K562 (cell line): ENCODE measurements at regions not wholly inside any gene's neighbourhood (a gene's known extent, or its start where the extent isn't known, plus 50 kb on each side); places are given as distances from the start of the nearest gene placed in this dataset.

Source experiments
- ATF3 ChIP-seq, 2 experiments: fragments of 450-650 bp in 1 of 2; sonication (generic) in 1 of 2; formaldehyde crosslinking in 1 of 2; IDR thresholded peaks in 1 of 2; conservative IDR thresholded peaks in 1 of 2; 2 replicates each; pipeline versions ENCODE4 v1.6.1 to v1.8.1; 2016 to 2023; ENCODE audit warnings: mild to moderate bottlenecking in 2 of 2, moderate library complexity in 2 of 2, inconsistent platforms in 1 of 2, missing genetic modification reagents in 1 of 2
- CGGBP1 ChIP-seq: fragments of 250-450 bp; sonication (Bioruptor Pico); IDR thresholded peaks from 2 replicates; pipeline ENCODE4 v1.9.0; 2021; ENCODE audit warnings: mild to moderate bottlenecking
- CHD2 ChIP-seq: IDR thresholded peaks from 2 replicates; pipeline ENCODE4 v1.6.1; 2011; ENCODE audit warnings: low read depth, low read length
- CREB3L1 ChIP-seq: fragments of 450-650 bp; IDR thresholded peaks from 2 replicates; pipeline ENCODE4 v1.6.1; 2014; ENCODE audit warnings: low read depth, mild to moderate bottlenecking, moderate library complexity, borderline replicate concordance
- ESRRB ChIP-seq: fragments of 250-450 bp; sonication (Bioruptor Pico); IDR thresholded peaks from 2 replicates; pipeline ENCODE4 v1.5.0; 2020; ENCODE audit warnings: mild to moderate bottlenecking, moderate library complexity, borderline replicate concordance
- HNRNPK ChIP-seq: fragments of 200-400 bp; formaldehyde crosslinking; IDR thresholded peaks from one replicate; pipeline ENCODE4 v1.6.1; 2018; ENCODE audit warnings: mild to moderate bottlenecking, low read depth, low read length; ENCODE audit not compliant: poor library complexity, severe bottlenecking
- KHSRP ChIP-seq: fragments of 450-650 bp; IDR thresholded peaks from 2 replicates; pipeline ENCODE4 v1.6.1; 2017
- MAFF ChIP-seq: IDR thresholded peaks from 2 replicates; pipeline ENCODE4 v1.6.1; 2012; ENCODE audit warnings: low read length, improper control_type of control experiment
- NR0B1 ChIP-seq: fragments of 450-650 bp; IDR thresholded peaks from one replicate; pipeline ENCODE4 v1.6.1; 2018; ENCODE audit warnings: mild to moderate bottlenecking, moderate library complexity; ENCODE audit not compliant: partially characterized antibody
- PBX2 ChIP-seq, 2 experiments: IDR thresholded peaks in 1 of 2; conservative IDR thresholded peaks in 1 of 2; 2 replicates each; pipeline ENCODE4 v1.6.1; 2016; ENCODE audit warnings: low read depth in 2 of 2, mild to moderate bottlenecking in 1 of 2, missing compliant biosample characterization in 1 of 2, missing genetic modification characterization in 1 of 2, moderate library complexity in 1 of 2
- SAFB ChIP-seq: fragments of 200-400 bp; formaldehyde crosslinking; IDR thresholded peaks from 2 replicates; pipeline ENCODE4 v1.6.1; 2017; ENCODE audit warnings: low read depth, low read length, borderline replicate concordance
- STAG1 ChIP-seq: sonication (generic); formaldehyde crosslinking; IDR thresholded peaks from 2 replicates; pipeline ENCODE4 v1.5.0; 2020; ENCODE audit warnings: missing genetic modification reagents, borderline replicate concordance
- TAF15 ChIP-seq: fragments of 200-400 bp; formaldehyde crosslinking; IDR thresholded peaks from 2 replicates; pipeline ENCODE4 v1.6.1; 2017; ENCODE audit warnings: mild to moderate bottlenecking, low read depth, low read length, moderate library complexity
- TCFL5 ChIP-seq: fragments of 250-450 bp; sonication (Bioruptor Pico); conservative IDR thresholded peaks from 2 replicates; pipeline ENCODE4 v1.6.1; 2021; ENCODE audit warnings: mild to moderate bottlenecking, moderate library complexity, matching md5 sums
- U2AF2 ChIP-seq: fragments of 200-400 bp; formaldehyde crosslinking; optimal IDR thresholded peaks from 2 replicates; pipeline ENCODE3; 2017; ENCODE audit warnings: low read depth, mild to moderate bottlenecking, low read length
- ZC3H11A ChIP-seq: IDR thresholded peaks from 2 replicates; pipeline ENCODE4 v1.6.1; 2012; ENCODE audit warnings: low read depth, low read length, improper control_type of control experiment
- ZNF175 ChIP-seq: fragments of 200-800 bp; sonication (Bioruptor generic); IDR thresholded peaks from 2 replicates; pipeline ENCODE4 v1.6.1; 2016; ENCODE audit warnings: low read depth, mild to moderate bottlenecking, missing genetic modification characterization, missing compliant biosample characterization
- ZNF316 ChIP-seq: fragments of 450-650 bp; IDR thresholded peaks from 2 replicates; pipeline ENCODE4 v1.6.1; 2016
- ZNF695 ChIP-seq: fragments of 450-650 bp; formaldehyde crosslinking; IDR thresholded peaks from 2 replicates; pipeline ENCODE4 v1.4.0; 2020; ENCODE audit warnings: mild to moderate bottlenecking, moderate library complexity
- ZNF707 ChIP-seq: fragments of 250-450 bp; sonication (Bioruptor Pico); conservative IDR thresholded peaks from 2 replicates; pipeline ENCODE4 v1.8.0; 2022; ENCODE audit warnings: inconsistent platforms, mild to moderate bottlenecking, moderate library complexity
- ZNF766 ChIP-seq: fragments of 200-800 bp; sonication (Bioruptor generic); conservative IDR thresholded peaks from 2 replicates; pipeline ENCODE4 v1.6.1; 2016; ENCODE audit warnings: missing genetic modification characterization, missing compliant biosample characterization

GRCh38 chr7:113421696-113422330 is 303.5 kb upstream of the SMIM30 start (continued):
- TF ChIP-seq CGGBP1 (no peak), ZNF316 (0 out of 2 replicates have a peak, but pooled peaks have one; percentile 19), CREB3L1 (no peak), CHD2 (no peak), TAF15 (no peak), PBX2 (CRISPR knock-in tag; IDR thresholded peaks at IDR 0.05; ENCODE audit: low read depth) (no peak), PBX2 (tag; conservative IDR thresholded peaks at IDR 0.05; ENCODE audit: low read depth) (no peak), ZNF695 (CRISPR knock-in tag) (no peak), ZNF766 (CRISPR knock-in tag) (no peak), ATF3 (IDR thresholded peaks at IDR 0.05) (no peak), ATF3 (CRISPR knock-in tag; conservative IDR thresholded peaks at IDR 0.05) (no peak), KHSRP (no peak), TCFL5 (CRISPR knock-in tag) (no peak), ZNF175 (CRISPR knock-in tag) (no peak), HNRNPK (no peak), ZNF707 (CRISPR knock-in tag) (no peak), U2AF2 (no peak), NR0B1 (no peak), STAG1 (CRISPR knock-in tag) (peak; percentile 86; the same call in 1 of the 2 replicates), ZC3H11A (peak; percentile 83; the same call in 1 of the 2 replicates), MAFF (peak; percentile 9; the same call in 1 of the 2 replicates), ESRRB (CRISPR knock-in tag) (no peak), SAFB (no peak)
